CD4-positive, alpha-beta T cell treated with Interleukin-1 beta for 1 hour (primary cell): ENCODE measurements at regions not wholly inside any gene's neighbourhood (a gene's known extent, or its start where the extent isn't known, plus 50 kb on each side); places are given as distances from the start of the nearest gene placed in this dataset.

ENCODE experiments used
- DNase-seq, 2 donors: peaks; one replicate each; pipeline ENCODE4 v3.0.0-alpha.2; 2020 to 2022

DNA sequence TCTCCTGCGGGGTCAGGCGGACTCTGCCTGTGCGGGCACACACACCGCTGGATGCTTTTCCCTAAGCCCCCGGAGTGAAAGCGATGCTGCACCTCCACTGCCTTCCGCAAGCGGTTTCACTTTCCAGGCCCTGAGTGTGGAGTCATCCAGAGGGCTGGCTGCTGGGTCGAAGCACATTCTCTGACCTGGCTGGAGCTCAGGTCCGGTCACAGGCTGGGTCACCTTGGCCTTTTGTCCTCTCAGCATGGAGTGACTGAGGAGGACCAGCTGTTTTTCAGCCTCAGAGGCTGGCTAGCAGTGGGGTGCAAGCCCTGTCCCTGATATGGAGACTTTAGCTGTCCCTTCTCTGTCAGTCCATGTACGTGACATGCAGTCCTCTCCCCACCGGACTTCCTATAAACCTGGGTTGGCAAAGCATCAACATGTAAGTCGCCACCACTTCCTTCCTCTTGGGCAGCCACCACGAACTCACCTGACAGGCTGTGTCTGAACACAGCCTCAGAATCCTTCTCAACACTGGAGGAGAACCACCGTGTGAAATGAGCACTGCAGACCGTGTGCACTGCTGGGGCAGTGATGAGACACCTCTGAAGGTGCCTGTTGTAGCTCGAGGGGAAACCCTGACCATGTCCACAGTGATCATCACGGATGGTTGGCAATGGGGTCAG, 51.3 kb downstream of the GADD45G start:
- no peak for DNase-seq

DNA sequence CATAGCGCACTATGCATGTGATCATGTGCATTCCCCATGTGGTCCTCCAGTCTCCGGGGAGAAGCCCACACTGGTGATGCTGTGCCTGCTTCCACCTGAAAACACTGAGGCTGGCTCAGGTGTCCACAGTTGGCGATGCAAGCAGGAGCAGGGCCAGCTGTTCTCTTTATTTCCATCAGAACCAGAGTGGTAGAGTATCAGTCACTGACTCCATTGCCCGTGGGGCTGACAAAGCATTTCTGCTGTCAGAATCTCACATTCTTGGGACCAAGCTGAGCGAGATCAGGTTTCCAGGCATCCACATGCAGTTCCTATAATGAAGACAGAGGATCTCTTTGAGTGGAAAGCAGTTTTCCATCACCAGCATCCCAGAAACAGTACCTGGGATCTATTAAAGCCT, 52.5 kb downstream of the GADD45G start:
- no peak for DNase-seq

DNA sequence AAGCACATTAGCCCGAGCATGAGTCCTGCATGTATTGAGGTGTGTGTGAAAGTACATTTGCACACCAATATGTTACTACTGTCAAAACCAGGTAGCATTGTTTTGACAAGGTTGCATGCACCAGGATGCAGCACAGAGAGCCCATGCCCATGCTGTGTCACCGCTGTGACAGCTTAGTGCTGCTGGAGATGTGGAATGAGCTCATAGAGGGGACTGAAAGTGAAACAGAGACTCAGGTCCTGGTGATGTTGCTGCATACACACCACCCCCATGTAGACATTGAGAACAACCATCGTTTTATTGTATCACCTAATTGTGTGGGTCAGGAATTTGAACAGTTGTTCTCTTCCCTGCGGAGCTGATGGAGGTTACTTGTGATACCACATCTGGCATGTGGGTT, 53.0 kb downstream of the GADD45G start:
- no peak for DNase-seq

DNA sequence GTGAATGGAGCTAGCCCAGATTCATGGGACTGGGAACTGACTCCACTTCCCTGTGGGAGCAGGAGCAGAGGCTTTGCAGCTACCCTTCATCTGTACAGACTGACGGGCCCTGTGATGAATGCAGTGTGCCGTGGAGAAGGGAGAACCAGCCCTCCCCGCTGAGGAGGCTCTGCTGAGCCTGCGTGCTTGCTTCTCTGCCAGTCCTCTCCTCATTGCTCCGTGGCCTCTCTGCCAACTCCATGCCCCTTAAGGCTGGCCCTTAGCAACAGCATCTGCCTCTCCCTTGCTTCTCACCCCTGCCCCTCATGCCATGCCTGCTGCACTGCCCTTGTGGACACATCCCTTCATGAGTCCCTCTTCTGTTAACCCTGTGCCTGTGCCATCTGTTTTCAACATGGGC, 53.6 kb downstream of the GADD45G start:
- no peak for DNase-seq

DNA sequence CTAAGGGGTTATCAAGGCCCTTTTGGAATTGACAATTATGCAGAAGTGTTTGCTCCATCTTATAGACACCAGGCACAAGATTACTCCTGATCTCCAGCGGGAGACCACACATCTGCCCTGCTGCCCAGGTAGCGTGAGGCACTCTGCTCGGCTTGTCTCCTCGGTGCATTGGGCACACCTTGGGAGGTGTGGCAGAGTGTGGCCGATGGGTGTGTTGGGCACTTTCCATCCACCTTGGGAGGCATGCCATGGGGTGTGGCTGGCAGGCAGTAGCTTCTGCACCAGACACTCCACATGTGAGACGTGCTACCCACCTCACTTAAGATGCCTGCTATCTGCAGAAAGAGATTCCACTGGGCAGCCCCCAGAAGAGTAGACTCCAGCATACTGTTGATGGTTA, 54.1 kb downstream of the GADD45G start:
- DNase-seq: no peak

DNA sequence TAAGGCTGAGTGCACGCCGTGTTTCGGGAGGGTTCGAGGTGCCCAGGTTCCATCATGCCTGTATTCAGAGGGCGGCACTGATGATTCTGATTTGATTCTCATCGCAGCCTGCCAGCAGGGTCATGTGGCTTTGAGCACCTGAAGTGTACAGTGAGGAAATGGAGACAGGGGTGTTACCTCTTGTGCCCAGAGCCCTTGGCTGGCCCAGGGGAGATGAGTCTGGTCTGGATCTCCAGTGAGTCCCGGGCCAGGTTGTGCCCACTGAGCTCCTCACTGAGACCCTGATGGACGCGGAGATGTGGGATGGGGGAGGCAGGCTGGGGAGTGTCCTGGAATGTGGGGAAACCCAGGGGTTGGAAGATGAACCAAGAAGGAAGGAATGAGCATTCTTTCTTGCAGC, 54.7 kb downstream of the GADD45G start:
- no peak for DNase-seq

DNA sequence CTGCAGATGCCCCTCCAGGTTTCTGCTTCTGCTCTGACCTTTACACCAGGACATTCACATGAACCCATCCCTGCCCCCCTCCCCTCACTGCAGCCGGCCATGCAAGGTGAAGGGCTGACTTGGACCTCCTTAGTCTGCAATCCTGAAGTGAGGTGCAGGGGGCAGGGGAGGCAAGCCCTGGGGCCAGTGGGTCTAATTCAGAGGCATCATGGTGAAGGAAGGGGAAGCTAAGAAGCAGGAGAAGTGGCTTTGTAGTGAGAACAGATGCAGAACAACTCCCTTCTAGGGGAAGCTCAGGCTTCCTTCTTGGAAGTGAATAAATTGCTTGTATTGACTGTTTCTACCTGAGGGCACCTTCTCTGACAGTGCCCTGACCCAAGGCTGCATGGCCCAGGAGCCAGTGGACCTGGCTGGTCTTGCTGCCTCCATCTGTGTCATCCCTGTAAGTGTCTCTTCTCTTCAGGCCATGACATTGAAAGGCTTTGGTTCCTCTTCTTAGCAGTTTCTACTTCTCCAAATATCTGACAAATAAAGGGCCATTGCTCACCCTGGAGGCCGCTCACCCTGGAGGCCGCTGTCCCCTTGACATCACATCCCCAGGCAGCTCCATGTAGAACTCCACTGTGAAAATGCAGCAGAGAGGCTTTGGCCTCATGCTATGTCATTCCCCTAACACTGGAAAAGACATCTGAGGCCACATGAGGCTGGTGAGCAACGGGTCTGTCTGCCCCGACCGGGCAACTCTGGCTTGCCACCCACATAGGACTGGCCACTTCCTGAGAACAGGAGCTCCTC, 55.3 kb downstream of the GADD45G start:
- peak in 1 of 2 donors; percentile 22 for DNase-seq

DNA sequence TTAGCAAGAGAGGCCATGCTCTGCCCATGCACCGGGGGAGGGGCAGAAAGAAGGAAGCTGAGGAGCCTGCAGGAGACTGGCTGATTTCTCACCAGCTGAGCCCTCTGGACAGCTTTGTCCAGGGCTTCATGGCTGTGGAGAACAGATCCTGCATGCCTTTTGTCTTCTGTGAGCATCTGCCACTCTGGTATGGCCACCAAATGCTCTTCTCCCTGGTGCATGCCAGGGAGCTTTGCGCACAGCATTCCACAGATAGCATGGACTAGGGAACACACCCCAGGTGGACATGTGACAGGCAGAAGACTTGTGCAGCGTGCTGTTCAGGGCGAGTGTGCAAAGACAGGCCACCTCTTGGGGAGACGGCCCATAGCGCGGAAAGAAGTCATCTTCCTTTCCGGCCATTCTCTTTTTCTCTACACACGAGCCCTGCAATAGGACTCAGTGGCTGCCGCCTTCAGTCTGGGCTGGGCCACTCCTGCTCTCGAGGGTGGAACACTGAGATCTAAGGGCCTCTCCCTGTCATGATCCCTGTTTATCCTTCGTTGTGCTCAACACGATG, 56.7 kb downstream of the GADD45G start:
- DNase-seq: no peak

DNA sequence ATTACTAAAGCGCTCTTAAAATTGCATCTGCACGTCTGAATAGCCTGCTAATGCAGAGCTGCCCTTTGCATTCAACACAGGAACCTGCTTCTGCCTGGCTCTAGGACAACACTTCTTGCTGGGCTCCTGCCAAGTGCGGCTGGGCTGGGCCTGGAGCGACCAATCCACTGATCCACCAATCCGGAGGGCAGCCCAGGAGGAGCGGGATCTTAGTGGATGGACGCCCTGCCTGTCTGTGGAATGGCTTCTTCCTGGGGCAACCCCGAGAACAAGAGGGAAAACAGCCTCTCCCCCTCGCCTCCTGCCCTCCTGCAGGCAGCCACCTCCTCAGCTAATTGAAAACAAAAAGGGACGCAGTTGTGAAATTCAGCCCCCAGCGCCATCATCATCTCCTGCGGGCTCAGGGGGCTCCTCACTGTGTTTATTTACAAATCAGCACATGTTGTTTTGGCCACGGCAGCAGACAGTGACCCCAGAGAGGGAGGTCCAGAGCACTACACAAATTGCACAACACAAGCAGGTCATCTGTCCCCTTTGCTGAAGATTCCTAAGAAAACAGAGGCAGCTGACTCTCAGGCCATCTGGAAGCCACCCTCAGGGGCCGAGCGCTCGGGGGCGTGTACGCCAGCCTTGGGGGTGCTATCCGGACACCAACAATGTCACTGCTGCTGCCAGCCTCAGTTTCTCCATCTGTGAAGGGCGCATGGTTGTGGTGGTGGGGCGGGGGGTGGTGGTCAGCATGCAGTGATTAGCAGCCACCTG, 57.3 kb downstream of the GADD45G start:
- peak in 1 of 2 donors; percentile 64 for DNase-seq

DNA sequence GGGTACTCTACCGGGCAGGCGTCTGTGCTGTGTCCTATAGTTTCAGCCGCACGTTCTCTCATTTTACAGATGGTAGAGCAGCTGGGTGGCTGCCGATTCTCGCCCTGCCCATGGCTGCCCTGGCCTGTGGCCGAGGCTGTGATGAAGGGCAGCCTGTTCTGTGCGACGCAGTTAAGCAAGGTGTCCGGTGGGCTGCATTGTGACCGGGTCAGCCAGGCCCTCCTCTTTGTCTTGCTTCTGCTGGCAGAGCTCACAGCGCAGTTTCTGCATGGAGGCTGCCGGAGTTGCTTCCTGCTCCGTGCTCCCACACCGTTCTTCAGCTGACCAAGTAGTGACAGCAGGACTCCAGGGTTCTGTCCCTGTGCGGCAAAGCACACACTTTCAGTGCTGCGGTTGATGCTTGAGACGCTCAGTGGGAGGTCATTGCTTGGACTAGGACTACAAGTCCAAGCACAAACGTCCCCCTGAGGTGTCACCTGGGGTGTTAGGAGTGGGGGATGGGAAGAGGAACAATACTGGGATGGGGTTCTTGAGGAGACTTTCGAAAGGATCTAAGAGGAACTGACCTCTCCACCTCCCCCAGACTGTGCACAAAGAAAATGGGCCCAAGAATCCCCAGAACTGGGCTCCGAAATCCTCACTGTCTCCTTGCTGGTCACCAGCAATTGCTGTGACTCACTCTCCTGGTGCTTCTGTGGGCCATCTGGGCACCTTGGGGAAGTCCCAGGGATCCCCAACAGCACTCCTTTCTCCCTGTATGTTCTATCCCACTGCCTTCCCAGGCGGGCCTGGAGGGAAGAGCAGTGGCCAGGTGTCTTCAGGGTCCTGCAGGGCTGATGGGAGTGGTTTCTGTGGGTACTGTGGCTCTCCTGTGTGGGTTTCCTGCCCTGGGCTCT, 58.2 kb downstream of the GADD45G start:
- no peak for DNase-seq

DNA sequence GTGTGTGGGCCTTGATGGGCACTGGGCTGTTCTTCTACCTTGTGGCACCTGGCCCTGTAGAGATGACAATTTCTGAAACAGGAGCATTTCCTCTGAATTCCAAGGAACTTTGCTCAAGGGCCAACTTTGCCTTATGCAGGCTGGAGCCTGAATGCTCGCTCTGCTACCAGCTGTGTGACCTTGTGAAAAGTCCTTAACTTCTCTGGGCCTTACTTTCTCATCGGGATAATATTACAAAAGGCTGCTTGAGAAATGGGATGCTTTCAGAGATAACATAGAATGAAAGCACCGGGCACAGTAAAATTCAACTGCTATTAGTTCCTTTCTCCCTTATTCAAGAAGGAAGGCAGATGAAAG, 58.8 kb downstream of the GADD45G start:
- DNase-seq: no peak

DNA sequence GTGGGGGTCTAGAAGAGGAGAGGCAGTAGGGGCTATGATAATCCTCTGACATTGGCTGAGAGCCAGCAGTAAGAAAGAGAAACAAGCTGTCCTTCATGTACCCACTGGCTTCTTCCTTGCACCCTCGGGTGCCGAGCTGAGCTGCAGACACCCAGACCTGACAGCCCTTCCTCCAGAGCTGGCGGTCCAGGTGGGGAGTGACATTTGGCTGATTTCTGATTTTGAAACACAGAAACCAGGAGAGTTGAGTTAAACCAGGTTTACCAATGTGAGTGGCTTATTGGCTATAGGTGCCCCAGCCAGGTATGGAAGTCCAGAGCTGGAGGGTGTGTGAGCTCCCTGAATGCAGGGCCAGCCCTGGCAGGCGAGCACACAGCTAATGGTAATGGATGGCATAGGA, 59.2 kb downstream of the GADD45G start:
- DNase-seq: no peak

DNA sequence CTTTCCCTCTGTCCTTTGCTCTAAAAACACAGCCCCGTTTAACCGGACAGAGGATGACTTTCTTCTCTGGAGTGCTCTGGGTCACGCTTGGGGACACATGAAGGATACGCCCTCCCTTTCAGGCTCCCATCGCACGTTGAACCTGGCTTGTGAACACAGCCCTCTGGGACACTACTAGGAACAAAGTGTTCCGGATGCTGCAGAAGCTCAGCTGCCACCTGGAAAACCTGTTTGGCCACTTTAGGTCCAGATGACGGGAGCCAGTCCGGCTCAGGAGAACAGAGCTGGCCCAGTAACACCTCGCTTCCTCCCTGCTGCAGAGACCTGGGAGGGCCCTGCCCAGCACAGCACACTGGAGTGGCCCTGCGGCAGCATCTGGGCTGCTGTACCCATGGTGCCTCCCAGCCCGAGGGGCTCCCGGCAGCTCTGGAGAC, 60.1 kb downstream of the GADD45G start:
- DNase-seq: no peak

DNA sequence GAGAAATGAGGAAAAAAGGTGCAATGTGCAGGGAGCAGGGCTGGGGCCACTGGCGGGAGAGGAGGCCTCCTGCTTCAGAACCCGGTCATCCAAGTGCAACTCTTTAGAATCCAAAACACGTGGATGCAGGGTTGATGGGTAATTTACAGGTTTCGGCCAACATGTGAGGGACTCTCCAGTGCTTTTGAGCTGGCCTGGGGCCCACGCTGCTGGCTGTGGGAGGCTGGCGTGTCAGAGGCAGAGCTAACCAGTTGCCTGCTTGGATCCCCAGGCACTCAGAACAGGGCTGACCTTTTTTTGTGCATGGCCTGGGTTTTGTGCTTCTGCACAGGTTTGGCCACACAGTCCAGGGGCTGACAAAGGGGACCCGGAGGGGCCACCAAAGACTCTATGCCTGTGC, 61.6 kb downstream of the GADD45G start:
- no peak for DNase-seq

DNA sequence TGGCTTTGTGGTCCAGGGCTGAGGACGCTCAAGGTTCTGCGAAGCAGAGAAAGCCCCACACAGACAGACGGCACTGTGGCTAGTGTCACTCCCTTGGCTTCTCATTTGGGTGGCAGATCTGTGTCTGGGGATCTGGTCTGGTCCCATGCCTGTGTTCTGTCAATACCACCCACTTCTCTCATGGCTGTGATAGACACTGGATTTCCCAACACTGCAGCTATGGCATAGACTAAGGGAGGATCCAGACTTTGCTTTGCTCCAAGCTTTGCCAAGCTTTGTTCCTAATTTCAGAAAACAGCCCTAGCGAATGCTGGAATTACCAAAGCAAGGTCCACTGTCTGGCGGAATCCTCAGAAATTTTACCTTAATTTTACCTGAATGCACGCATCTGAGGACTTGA, 62.1 kb downstream of the GADD45G start:
- DNase-seq: no peak

DNA sequence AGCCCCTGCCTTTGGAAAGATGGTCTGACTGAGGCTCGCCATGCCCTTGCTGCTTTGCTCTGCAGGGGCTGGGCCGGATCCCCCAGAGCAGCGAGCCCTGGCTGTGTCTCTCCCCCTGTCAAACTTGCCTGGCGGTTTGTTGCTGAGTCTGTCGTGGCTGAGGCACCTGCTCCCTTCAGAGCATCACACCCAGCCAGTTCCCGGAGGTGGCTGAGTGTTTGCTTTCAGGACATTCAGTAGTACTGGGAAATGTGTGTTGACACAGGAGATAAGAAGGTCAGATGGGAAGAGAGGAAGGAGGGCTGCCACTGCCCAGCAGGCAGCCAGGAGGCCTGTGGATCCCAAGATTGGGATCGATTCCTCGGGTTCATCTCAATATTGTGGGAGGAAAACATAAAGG, 62.9 kb downstream of the GADD45G start:
- no peak for DNase-seq

DNA sequence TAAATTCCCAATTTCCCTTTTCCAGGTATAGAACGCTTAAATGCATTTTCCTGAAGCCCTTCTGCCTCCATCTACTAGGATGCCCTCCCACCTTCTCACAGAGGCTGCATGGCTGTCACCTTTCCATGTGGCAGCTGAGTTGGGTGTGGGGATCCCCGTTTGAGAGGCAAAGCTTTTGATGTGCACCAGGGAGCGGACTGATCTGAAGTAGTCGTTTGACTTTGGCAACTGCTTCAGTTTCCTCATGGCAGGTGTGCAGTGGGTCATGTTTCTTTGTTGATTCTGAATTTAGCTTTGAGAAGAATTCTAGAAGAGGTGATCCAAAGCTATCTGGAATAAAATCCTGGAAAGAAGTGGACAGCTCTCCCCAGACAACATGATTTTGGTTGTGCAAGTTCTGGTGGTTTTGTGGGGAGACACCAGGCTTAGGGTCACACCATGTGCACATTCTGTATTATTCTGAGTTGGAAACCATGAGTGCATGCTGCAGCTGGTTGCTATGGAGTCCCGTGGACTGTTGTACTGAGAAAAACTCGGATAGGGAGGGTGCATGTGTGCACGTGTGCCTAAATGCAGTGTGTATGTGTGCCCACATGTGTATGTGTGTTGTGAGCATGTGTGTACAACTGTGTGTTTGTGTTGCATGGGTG, 63.5 kb downstream of the GADD45G start:
- no peak for DNase-seq

DNA sequence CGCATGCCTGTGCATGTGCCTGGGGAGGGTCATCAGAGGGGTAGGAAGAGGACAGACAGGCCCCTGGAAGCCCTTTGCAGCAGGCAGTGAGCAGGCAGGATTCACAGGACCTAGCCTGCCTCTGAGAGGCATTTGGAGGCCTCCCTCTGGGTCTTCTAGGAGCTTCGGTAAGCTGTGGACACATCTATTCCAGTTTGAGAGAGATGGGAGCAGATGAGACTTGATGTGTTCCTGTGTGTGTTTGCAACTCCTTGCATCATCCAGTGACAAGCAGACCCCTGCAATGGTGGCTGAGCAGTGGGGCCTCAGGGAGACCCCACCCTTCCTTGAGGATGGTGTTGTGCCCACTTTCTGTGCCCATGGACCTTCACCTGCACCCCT, 64.0 kb downstream of the GADD45G start:
- DNase-seq: no peak

DNA sequence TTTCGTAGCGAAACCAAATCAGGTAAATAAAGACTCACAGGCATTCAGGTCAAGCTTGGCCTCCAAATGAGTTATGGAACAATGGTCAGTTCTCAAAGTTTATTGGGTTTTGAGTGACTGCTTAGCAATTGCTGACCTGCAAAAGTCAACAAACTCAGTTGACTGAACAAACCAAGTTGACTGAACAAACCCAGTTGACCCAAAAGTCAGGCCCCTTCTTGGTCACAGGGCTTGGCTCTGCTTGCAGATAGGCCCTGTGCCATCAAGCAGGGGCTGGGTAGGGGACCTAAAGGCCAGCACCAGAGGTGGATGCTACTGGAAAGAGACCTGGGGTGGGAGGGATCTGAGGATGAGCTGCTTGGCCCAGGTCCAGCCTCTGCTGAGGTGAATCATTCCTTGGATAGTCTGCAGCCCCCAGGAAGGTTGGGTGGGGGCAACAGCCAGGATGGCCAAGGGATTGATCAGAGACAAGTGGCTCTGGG, 64.6 kb downstream of the GADD45G start:
- no peak for DNase-seq

DNA sequence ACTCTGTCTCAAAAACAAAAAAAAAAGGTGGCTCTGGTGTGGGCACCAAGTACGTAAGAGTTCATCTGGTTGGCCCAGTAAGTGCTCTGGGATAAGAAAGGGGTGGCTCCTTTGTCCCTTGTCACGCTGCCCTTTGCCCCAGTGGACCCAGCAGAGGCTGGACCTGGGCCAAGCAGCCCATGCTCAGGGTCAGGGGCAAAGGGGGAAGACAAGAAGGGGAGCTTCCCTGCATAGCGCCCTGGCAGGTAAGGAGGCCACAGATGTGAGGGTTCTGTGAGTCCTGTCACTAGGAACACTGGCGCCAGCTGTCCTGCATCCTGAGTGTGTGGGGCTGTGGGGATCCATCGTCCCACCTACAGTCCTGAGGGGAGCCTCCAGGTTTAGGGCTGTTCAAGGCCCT, 65.3 kb downstream of the GADD45G start:
- DNase-seq: no peak

DNA sequence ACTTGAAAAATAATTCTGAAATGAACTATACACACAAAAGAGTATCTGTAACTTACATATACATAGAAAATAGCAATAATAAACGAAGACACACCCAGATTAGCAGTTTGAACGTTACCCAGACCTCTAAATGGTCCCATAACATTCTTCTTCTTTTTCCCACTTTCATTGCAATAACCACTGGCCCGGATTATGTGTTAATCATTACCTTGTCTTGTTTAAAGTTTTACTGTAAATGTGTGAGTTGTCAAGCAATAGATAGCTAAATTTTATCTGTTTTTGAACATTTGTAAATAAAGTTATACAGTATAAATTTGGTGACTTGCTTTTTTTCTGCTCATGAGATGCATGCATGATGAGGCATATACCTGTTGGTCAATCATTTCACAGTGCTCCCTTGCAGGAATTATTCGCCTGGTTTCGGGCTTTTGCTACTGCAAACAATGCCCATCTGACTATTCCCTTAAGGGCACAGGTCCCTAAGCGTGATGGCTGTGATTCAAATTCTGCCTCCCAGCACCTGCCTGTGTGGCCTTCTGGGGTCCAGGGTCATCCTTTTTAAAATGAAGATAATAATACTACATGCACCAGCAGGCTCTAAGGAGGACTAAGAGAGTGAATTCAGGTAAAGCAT, 66.1 kb downstream of the GADD45G start:
- no peak for DNase-seq
